ENCODE measurements at regions not wholly inside any gene's neighbourhood (a gene's known extent, or its start where the extent isn't known, plus 50 kb on each side); places are given as distances from the start of the nearest gene placed in this dataset.

- TF ChIP-seq CTCF (IDR thresholded peaks at IDR 0.05) = no peak
These were observed 966.7 kb upstream of the ZNF722 start for GRCh38 chr7:63031838-63032436.

GRCh38 chr7:63037242-63037641 lies 961.4 kb upstream of the ZNF722 start:
- intact Hi-C loops (cut with DNase I) = no loop called here
- TF ChIP-seq CTCF (IDR thresholded peaks at IDR 0.05) = no peak
- Histone ChIP-seq H3K4me1 (no peaks in the 10 kb centered on the region), H3K27me3 (no peaks in the 10 kb centered on the region), H3K27ac (no peak overlapping the region), H3K4me3 (no peak overlapping the region), H3K36me3 (no peaks in the 10 kb centered on the region), H3K9me3 (peaks cover 0 to 3% of the 10 kb centered on the region in 2 donors)
- DNase-seq (ENCODE audit: low spot score in 2 of 2) = no peak

More at GRCh38 chr7:63031838-63032436, 966.7 kb upstream of the ZNF722 start:
- H3K36me3 ChIP-seq = no peaks in the 10 kb centered on the region
- H3K4me1 ChIP-seq = no peaks in the 10 kb centered on the region
- no peak overlapping the region for H3K4me3 ChIP-seq
- H3K27me3 ChIP-seq = no peaks in the 10 kb centered on the region
- no peak for DNase-seq (ENCODE audit: low spot score in 2 of 2)
- H3K9me3 ChIP-seq = no peaks in the 10 kb centered on the region
- intact Hi-C loops (cut with DNase I) = no loop called here
- no peak overlapping the region for H3K27ac ChIP-seq

- no peak for DNase-seq (ENCODE audit: low spot score in 2 of 2)
- Histone ChIP-seq H3K36me3 (no peaks in the 10 kb centered on the region), H3K4me3 (no peak overlapping the region), H3K9me3 (peaks cover 0 to 3% of the 10 kb centered on the region in 2 donors), H3K27ac (no peak overlapping the region), H3K4me1 (no peaks in the 10 kb centered on the region), H3K27me3 (no peaks in the 10 kb centered on the region)
- no peak for TF ChIP-seq CTCF (IDR thresholded peaks at IDR 0.05)
- intact Hi-C loops (cut with DNase I) = no loop called here
These were observed 959.7 kb upstream of the ZNF722 start for GRCh38 chr7:63038987-63039386.

- no peak for DNase-seq (ENCODE audit: low spot score in 2 of 2)
- H3K36me3 ChIP-seq = no peaks in the 10 kb centered on the region
- TF ChIP-seq CTCF (IDR thresholded peaks at IDR 0.05) = no peak
- H3K27me3 ChIP-seq = no peaks in the 10 kb centered on the region
- H3K9me3 ChIP-seq = peaks cover 0 to 3% of the 10 kb centered on the region in 2 donors
- no peaks in the 10 kb centered on the region for H3K4me1 ChIP-seq
- no peak overlapping the region for H3K4me3 ChIP-seq
- intact Hi-C loops (cut with DNase I) = no loop called here
- no peak overlapping the region for H3K27ac ChIP-seq
These were observed 958.8 kb upstream of the ZNF722 start for GRCh38 chr7:63039882-63040281.

- no peak for TF ChIP-seq CTCF (IDR thresholded peaks at IDR 0.05)
- no peak for DNase-seq (ENCODE audit: low spot score in 2 of 2)
- Histone ChIP-seq H3K4me1 (no peaks in the 10 kb centered on the region), H3K27me3 (no peaks in the 10 kb centered on the region), H3K36me3 (no peaks in the 10 kb centered on the region), H3K27ac (no peak overlapping the region), H3K9me3 (peaks cover 0 to 3% of the 10 kb centered on the region in 2 donors), H3K4me3 (no peak overlapping the region)
- intact Hi-C loops (cut with DNase I) = no loop called here
These were observed 958.3 kb upstream of the ZNF722 start for GRCh38 chr7:63040336-63040735.

All from ascending aorta (tissue), 2 donors.